Glutamatergic neuron (in vitro differentiated cells): ENCODE measurements at regions not wholly inside any gene's neighbourhood (a gene's known extent, or its start where the extent isn't known, plus 50 kb on each side); places are given as distances from the start of the nearest gene placed in this dataset.

Source experiments
- DNase-seq: peaks from one replicate; pipeline ENCODE4 v3.0.0; 2022
- H3K27ac Mint-ChIP-seq: one replicate; pipeline ENCODE4 v1.8.0; 2020; ENCODE audit warnings: mild to moderate bottlenecking, mixed read lengths, inconsistent platforms; ENCODE audit not compliant: unreplicated experiment
- H3K27me3 Mint-ChIP-seq: one replicate; pipeline ENCODE4 v1.8.0; 2020; ENCODE audit warnings: mild to moderate bottlenecking, moderate library complexity, mixed read lengths, inconsistent platforms; ENCODE audit not compliant: unreplicated experiment
- H3K36me3 Mint-ChIP-seq: one replicate; pipeline ENCODE4 v1.8.0; 2020; ENCODE audit warnings: mild to moderate bottlenecking, mixed read lengths, inconsistent platforms; ENCODE audit not compliant: unreplicated experiment
- H3K4me1 Mint-ChIP-seq: one replicate; pipeline ENCODE4 v1.8.0; 2020; ENCODE audit warnings: mild to moderate bottlenecking, low read depth, mixed read lengths, inconsistent platforms; ENCODE audit not compliant: unreplicated experiment
- H3K4me3 Mint-ChIP-seq: one replicate; pipeline ENCODE4 v1.8.0; 2020; ENCODE audit warnings: mild to moderate bottlenecking, mixed read lengths, inconsistent platforms; ENCODE audit not compliant: unreplicated experiment
- H3K9me3 Mint-ChIP-seq: one replicate; pipeline ENCODE4 v1.8.0; 2020; ENCODE audit warnings: mild to moderate bottlenecking, moderate library complexity, mixed read lengths, inconsistent platforms; ENCODE audit not compliant: unreplicated experiment
- TF ChIP-seq, protein P1 (sequence below): fragments of 200-600 bp; sonication (generic); IDR thresholded peaks from one replicate; pipeline ENCODE4 v1.5.0; 2021; ENCODE audit not compliant: partially characterized antibody, unreplicated experiment

DNA sequence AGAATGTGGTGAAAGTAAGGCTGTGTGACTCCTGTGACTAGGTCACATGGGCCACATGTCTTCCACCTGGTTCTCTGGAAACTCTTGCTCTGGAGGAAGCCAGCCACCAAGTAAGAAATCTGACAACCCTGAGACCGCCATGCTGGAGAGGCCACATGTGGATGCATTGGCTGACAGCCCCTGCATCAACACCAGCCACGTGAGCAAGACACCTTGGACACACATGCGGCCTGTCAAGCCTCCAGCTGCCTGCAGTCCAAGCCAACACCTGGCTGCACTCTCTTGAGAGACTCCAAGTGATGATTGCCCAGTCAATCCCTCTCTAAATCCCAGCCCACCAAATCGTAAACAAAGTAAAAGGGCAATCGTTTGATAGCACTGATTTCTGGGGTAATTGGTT, 112.6 kb downstream of the FOXL1 start:
- TF ChIP-seq, protein P1, sequence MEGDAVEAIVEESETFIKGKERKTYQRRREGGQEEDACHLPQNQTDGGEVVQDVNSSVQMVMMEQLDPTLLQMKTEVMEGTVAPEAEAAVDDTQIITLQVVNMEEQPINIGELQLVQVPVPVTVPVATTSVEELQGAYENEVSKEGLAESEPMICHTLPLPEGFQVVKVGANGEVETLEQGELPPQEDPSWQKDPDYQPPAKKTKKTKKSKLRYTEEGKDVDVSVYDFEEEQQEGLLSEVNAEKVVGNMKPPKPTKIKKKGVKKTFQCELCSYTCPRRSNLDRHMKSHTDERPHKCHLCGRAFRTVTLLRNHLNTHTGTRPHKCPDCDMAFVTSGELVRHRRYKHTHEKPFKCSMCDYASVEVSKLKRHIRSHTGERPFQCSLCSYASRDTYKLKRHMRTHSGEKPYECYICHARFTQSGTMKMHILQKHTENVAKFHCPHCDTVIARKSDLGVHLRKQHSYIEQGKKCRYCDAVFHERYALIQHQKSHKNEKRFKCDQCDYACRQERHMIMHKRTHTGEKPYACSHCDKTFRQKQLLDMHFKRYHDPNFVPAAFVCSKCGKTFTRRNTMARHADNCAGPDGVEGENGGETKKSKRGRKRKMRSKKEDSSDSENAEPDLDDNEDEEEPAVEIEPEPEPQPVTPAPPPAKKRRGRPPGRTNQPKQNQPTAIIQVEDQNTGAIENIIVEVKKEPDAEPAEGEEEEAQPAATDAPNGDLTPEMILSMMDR, result no peak
- H3K4me3 Mint-ChIP-seq, result no peak overlapping the region
- DNase-seq, result no peak
- peaks cover under 1% of the 10 kb centered on the region for H3K27me3 Mint-ChIP-seq
- peaks cover 2% of the 10 kb centered on the region for H3K9me3 Mint-ChIP-seq
- no peaks in the 10 kb centered on the region for H3K4me1 Mint-ChIP-seq
- H3K27ac Mint-ChIP-seq, result no peak overlapping the region
- no peaks in the 10 kb centered on the region for H3K36me3 Mint-ChIP-seq

DNA sequence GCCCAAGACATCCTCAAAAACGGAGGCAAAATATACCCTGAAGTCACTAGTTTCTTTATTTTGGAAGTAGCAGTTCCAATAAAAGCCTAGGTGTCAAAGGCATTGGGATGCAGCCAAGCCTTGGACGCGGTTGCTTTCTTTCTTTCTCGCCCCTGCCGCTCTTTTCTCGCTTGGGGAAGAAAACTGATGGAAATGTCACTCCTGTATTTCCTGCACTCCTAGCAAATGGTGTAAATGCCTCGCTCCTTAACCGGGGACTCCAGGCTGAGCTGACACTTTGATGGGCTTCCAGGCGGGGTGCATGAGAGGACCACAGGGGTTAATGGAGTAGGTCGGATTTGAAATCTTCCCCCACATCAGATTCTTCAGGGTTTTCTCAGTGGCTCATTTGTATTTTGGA, 114.1 kb downstream of the FOXL1 start:
- DNase-seq, result no peak
- H3K4me1 Mint-ChIP-seq, result no peaks in the 10 kb centered on the region
- no peak overlapping the region for H3K4me3 Mint-ChIP-seq
- TF ChIP-seq, protein P1, result no peak
- H3K27ac Mint-ChIP-seq, result no peak overlapping the region
- H3K27me3 Mint-ChIP-seq, result no peaks in the 10 kb centered on the region
- peaks cover 2% of the 10 kb centered on the region for H3K9me3 Mint-ChIP-seq
- H3K36me3 Mint-ChIP-seq, result no peaks in the 10 kb centered on the region

DNA sequence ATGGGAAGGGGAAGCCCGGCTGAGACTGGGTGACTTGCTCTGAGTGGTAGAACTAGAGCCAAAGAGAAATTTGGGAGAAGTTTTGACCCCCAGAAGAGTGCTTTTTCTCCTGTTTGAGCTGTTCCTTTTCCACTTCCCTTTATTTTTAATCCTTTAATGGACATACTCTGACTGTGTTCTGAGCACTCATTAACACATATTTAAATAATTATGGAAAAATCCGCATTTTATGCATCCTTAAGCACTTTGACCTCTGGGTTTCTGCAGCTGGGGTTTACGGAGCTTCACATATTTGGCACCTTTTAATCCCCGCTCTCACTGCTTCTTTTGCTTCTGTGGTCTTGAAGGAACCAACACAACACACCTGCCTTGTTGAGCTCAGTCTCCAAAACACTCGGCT, 114.7 kb downstream of the FOXL1 start:
- TF ChIP-seq, protein P1, result no peak

DNA sequence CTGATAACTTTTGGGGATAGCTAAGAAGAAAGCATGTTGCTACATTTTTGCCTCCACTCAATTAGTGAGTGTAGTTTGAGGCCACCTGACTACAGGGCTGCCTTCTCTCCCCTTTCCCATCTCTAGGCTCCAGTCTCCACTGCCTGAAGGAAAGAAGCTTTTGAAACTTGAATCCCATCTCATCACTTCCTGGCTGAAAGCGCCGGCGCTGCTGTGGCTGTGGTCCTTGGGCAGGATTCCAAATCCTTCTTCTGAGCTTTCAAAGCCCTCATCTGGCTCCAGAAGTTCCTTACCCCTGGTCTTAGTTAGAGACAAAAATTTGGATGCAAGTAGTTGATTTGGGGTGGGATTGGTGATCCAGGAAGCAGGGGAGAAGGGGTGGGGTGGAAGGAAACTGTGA, 119.4 kb downstream of the FOXL1 start:
- no peak for DNase-seq
- no peak overlapping the region for H3K4me3 Mint-ChIP-seq
- no peaks in the 10 kb centered on the region for H3K4me1 Mint-ChIP-seq
- TF ChIP-seq, protein P1, result no peak
- peaks cover 2% of the 10 kb centered on the region for H3K9me3 Mint-ChIP-seq
- H3K27me3 Mint-ChIP-seq, result no peaks in the 10 kb centered on the region
- peaks cover 6% of the 10 kb centered on the region for H3K36me3 Mint-ChIP-seq
- no peak overlapping the region for H3K27ac Mint-ChIP-seq

More for the DNA sequence above, 114.7 kb downstream of the FOXL1 start:
- Mint-ChIP-seq H3K4me3 (no peak overlapping the region), H3K27ac (no peak overlapping the region), H3K4me1 (no peaks in the 10 kb centered on the region), H3K9me3 (peaks cover 2% of the 10 kb centered on the region), H3K36me3 (no peaks in the 10 kb centered on the region), H3K27me3 (no peaks in the 10 kb centered on the region)
- DNase-seq, result no peak

DNA sequence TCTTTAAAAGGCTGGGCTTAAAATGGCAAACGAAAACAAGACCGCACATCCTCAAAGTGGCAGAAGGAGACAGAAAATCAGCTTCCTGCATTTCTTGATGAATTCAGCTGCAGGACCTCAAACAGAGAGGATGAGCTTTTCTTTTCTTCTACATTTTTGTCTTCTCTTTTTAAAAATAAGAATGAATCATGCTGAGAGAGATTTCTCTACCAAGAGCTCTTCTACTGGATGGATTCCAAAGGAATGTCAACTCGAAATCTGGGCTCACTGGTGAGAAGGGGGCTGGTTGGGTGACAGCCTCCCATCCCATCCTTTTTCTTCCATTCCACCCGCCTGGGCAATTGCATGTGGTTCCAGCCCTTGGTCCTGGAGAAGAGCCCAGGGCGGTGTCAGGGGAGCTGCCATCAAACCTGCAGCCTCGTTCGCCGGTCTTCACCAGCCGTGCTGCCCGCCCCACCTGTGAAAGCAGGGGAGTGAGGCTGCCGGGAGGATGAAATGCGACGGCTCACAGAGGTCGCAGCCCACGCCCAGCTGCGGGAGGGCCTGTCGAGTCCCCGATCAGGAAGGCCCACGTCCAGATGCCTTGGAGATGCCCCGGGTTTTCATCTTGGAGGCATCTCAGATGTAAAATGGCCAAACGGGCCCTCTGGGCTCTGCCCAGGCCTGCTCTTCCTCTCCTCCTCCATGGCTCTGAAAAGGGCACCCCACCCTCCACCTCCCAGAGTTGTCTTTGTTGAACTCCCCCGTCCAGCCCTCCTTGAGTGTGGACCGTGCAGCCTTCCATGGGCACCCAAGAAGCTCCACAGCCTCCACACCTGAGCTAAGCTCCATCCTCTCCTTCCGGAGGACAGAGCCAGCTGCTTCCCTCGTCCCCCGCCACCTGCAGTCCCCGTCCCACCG, 121.9 kb downstream of the FOXL1 start:
- H3K4me3 Mint-ChIP-seq, result no peak overlapping the region
- no peaks in the 10 kb centered on the region for H3K9me3 Mint-ChIP-seq
- no peaks in the 10 kb centered on the region for H3K27me3 Mint-ChIP-seq
- peaks cover 6% of the 10 kb centered on the region for H3K36me3 Mint-ChIP-seq
- TF ChIP-seq, protein P1, result no peak
- no peak overlapping the region for H3K27ac Mint-ChIP-seq
- no peak for DNase-seq
- H3K4me1 Mint-ChIP-seq, result no peaks in the 10 kb centered on the region
